Mammary epithelial cell (primary cell): ENCODE measurements at regions not wholly inside any gene's neighbourhood (a gene's known extent, or its start where the extent isn't known, plus 50 kb on each side); places are given as distances from the start of the nearest gene placed in this dataset.

Experiments used
- CTCF ChIP-seq, 2 donors: IDR thresholded peaks in 1 of 2; conservative IDR thresholded peaks in 1 of 2; 2 replicates each; pipeline ENCODE4 v1.5.1; 2011 to 2012; ENCODE audit warnings: inconsistent platforms in 2 of 2, low read length in 2 of 2, mild to moderate bottlenecking in 2 of 2, control low read depth in 1 of 2, low read depth in 1 of 2; ENCODE audit not compliant: insufficient read depth in 1 of 2; ENCODE audit errors: extremely low read depth in 1 of 2
- EZH2 ChIP-seq: IDR thresholded peaks from 2 replicates; pipeline ENCODE4 v1.6.1; 2012; ENCODE audit warnings: low read length, inconsistent platforms, borderline replicate concordance

- TF ChIP-seq CTCF (conservative IDR thresholded peaks at IDR 0.05 in 1 of 2, IDR thresholded peaks at IDR 0.05 in 1 of 2; ENCODE audit: extremely low read depth in 1 of 2, insufficient read depth in 1 of 2, low read depth in 1 of 2, low read length in 2 of 2) (no peak), EZH2 (no peak)
Measured at GRCh38 chr4:14902342-14902741, 99.9 kb upstream of the CPEB2 start.
